OCI-LY7 (cell line): ENCODE measurements at regions not wholly inside any gene's neighbourhood (a gene's known extent, or its start where the extent isn't known, plus 50 kb on each side); places are given as distances from the start of the nearest gene placed in this dataset.

Experiments used
- EZH2phosphoT487 ChIP-seq: fragments of 200-600 bp; sonication (generic); IDR thresholded peaks from 2 replicates; pipeline ENCODE4 v1.6.1; 2018; ENCODE audit warnings: low read depth, borderline replicate concordance, mild to moderate bottlenecking, mixed run types, antibody characterized with exemption, low read length, moderate library complexity, mixed read lengths
- TF ChIP-seq, protein P1 (sequence below): fragments of 200-600 bp; sonication (generic); conservative IDR thresholded peaks from 2 replicates; pipeline ENCODE4 v1.5.1; 2014; ENCODE audit warnings: mild to moderate bottlenecking, antibody characterized with exemption, low read length, moderate library complexity, mixed read lengths

DNA sequence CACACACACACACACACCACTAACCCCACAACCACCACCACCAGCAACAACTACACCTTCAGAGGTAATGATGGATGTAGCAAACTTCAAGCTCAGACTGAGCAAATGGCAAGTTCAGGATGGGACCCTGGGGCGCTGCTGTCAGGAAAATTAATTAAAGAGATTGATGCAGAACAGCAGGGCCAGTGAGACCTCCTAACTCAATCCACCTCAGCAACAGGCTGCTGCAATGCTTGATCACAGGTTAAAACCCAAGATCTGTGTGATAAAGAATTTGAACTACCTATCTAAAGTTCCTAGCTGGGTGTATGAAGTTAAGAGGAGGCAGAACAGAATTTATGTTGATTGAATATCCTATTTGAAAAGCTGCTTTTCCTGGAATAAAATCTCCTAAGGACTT is 140.3 kb upstream of the FER start:
- TF ChIP-seq EZH2phosphoT487 = no peak
- TF ChIP-seq, protein P1, sequence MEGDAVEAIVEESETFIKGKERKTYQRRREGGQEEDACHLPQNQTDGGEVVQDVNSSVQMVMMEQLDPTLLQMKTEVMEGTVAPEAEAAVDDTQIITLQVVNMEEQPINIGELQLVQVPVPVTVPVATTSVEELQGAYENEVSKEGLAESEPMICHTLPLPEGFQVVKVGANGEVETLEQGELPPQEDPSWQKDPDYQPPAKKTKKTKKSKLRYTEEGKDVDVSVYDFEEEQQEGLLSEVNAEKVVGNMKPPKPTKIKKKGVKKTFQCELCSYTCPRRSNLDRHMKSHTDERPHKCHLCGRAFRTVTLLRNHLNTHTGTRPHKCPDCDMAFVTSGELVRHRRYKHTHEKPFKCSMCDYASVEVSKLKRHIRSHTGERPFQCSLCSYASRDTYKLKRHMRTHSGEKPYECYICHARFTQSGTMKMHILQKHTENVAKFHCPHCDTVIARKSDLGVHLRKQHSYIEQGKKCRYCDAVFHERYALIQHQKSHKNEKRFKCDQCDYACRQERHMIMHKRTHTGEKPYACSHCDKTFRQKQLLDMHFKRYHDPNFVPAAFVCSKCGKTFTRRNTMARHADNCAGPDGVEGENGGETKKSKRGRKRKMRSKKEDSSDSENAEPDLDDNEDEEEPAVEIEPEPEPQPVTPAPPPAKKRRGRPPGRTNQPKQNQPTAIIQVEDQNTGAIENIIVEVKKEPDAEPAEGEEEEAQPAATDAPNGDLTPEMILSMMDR = no peak
